Memory B cell (primary cell): ENCODE measurements at regions not wholly inside any gene's neighbourhood (a gene's known extent, or its start where the extent isn't known, plus 50 kb on each side); places are given as distances from the start of the nearest gene placed in this dataset.
"Not testable (repeated sequence)": the region's sequence is repeated elsewhere in the genome, so short reads cannot be mapped to it uniquely, and the experiment has no call there.

Source experiments
- ATAC-seq: fragments of 150-1000 bp; cut with Tn5 transposase; 2 replicates; pipeline ENCODE4 v1.10.0; 2021; ENCODE audit warnings: low read depth, mild to moderate bottlenecking, moderate library complexity
- DNase-seq, 2 donors: peaks; one replicate each; pipeline ENCODE4 v3.0.0; 2022; ENCODE audit warnings: low spot score in 2 of 2
- H3K27ac Mint-ChIP-seq: one replicate; pipeline ENCODE4 v1.8.0; 2022; ENCODE audit warnings: mild to moderate bottlenecking, moderate library complexity, mixed read lengths
- H3K27me3 Mint-ChIP-seq: one replicate; pipeline ENCODE4 v1.8.0; 2022; ENCODE audit warnings: mixed read lengths
- H3K36me3 Mint-ChIP-seq: one replicate; pipeline ENCODE4 v1.8.0; 2022; ENCODE audit warnings: mild to moderate bottlenecking, mixed read lengths
- H3K4me1 Mint-ChIP-seq: one replicate; pipeline ENCODE4 v1.8.0; 2022; ENCODE audit warnings: mixed read lengths
- H3K4me3 Mint-ChIP-seq: one replicate; pipeline ENCODE4 v1.8.0; 2022; ENCODE audit warnings: mild to moderate bottlenecking, moderate library complexity, mixed read lengths
- H3K9me3 Mint-ChIP-seq: one replicate; pipeline ENCODE4 v1.8.0; 2022; ENCODE audit warnings: mixed read lengths

GRCh38 chr9:100785946-100786345 lies 208.1 kb downstream of the CAVIN4 start:
- H3K27me3 Mint-ChIP-seq: no peaks in the 10 kb centered on the region
- H3K36me3 Mint-ChIP-seq: no peaks in the 10 kb centered on the region
- H3K4me1 Mint-ChIP-seq: no peaks in the 10 kb centered on the region
- no peak for ATAC-seq
- H3K27ac Mint-ChIP-seq: no peak overlapping the region
- H3K9me3 Mint-ChIP-seq: peaks cover 3% of the 10 kb centered on the region
- H3K4me3 Mint-ChIP-seq: no peak overlapping the region
- no peak for DNase-seq

GRCh38 chr9:100794738-100795269 lies 216.9 kb downstream of the CAVIN4 start:
- Mint-ChIP-seq H3K4me3 (no peak overlapping the region), H3K27ac (no peak overlapping the region), H3K36me3 (no peaks in the 10 kb centered on the region), H3K4me1 (no peaks in the 10 kb centered on the region), H3K27me3 (no peaks in the 10 kb centered on the region), H3K9me3 (no peaks in the 10 kb centered on the region)
- DNase-seq (no peak), ATAC-seq (no peak)

- Mint-ChIP-seq H3K9me3 (peaks cover 2% of the 10 kb centered on the region), H3K4me3 (no peak overlapping the region), H3K4me1 (no peaks in the 10 kb centered on the region), H3K27ac (no peak overlapping the region), H3K36me3 (no peaks in the 10 kb centered on the region), H3K27me3 (no peaks in the 10 kb centered on the region)
- ATAC-seq (no peak), DNase-seq (no peak)
These were observed 224.6 kb upstream of the PLPPR1 start for GRCh38 chr9:100803956-100804355.

GRCh38 chr9:100811643-100812042 lies 216.9 kb upstream of the PLPPR1 start:
- no peak for DNase-seq
- Mint-ChIP-seq H3K27me3 (no peaks in the 10 kb centered on the region), H3K4me1 (no peaks in the 10 kb centered on the region), H3K36me3 (no peaks in the 10 kb centered on the region), H3K27ac (no peak overlapping the region), H3K9me3 (peaks cover 5% of the 10 kb centered on the region), H3K4me3 (no peak overlapping the region)
- no peak for ATAC-seq

GRCh38 chr9:100813871-100814270 lies 214.7 kb upstream of the PLPPR1 start:
- H3K4me3 Mint-ChIP-seq: no peak overlapping the region
- no peaks in the 10 kb centered on the region for H3K36me3 Mint-ChIP-seq
- H3K9me3 Mint-ChIP-seq: peaks cover 5% of the 10 kb centered on the region
- DNase-seq: no peak
- H3K4me1 Mint-ChIP-seq: no peaks in the 10 kb centered on the region
- ATAC-seq: no peak
- no peak overlapping the region for H3K27ac Mint-ChIP-seq
- no peaks in the 10 kb centered on the region for H3K27me3 Mint-ChIP-seq

- Mint-ChIP-seq H3K9me3 (peaks cover 7% of the 10 kb centered on the region), H3K4me3 (no peak overlapping the region), H3K27me3 (no peaks in the 10 kb centered on the region), H3K4me1 (no peaks in the 10 kb centered on the region), H3K36me3 (no peaks in the 10 kb centered on the region), H3K27ac (no peak overlapping the region)
- no peak for ATAC-seq
- no peak for DNase-seq
These were observed 208.5 kb upstream of the PLPPR1 start for GRCh38 chr9:100819980-100820379.

GRCh38 chr9:100833035-100833434 lies 195.5 kb upstream of the PLPPR1 start:
- H3K4me3 Mint-ChIP-seq: not testable (repeated sequence)

GRCh38 chr9:100838857-100839256 lies 189.7 kb upstream of the PLPPR1 start:
- Mint-ChIP-seq H3K4me1 (no peaks in the 10 kb centered on the region), H3K27me3 (no peaks in the 10 kb centered on the region), H3K4me3 (no peak overlapping the region), H3K27ac (no peak overlapping the region), H3K36me3 (no peaks in the 10 kb centered on the region), H3K9me3 (peaks cover 1% of the 10 kb centered on the region)
- DNase-seq (no peak), ATAC-seq (no peak)

More at GRCh38 chr9:100833035-100833434, 195.5 kb upstream of the PLPPR1 start:
- not testable (repeated sequence) for H3K27ac Mint-ChIP-seq, ATAC-seq, H3K36me3 Mint-ChIP-seq, H3K27me3 Mint-ChIP-seq, DNase-seq, H3K9me3 Mint-ChIP-seq, H3K4me1 Mint-ChIP-seq

GRCh38 chr9:100848726-100849125 lies 179.8 kb upstream of the PLPPR1 start:
- Mint-ChIP-seq H3K27me3 (no peaks in the 10 kb centered on the region), H3K4me1 (no peaks in the 10 kb centered on the region), H3K27ac (no peak overlapping the region), H3K36me3 (no peaks in the 10 kb centered on the region), H3K4me3 (no peak overlapping the region), H3K9me3 (peaks cover 2% of the 10 kb centered on the region)
- no peak for ATAC-seq
- no peak for DNase-seq

- H3K4me1 Mint-ChIP-seq: no peaks in the 10 kb centered on the region
- no peak for ATAC-seq
- no peak overlapping the region for H3K4me3 Mint-ChIP-seq
- DNase-seq: no peak
- no peaks in the 10 kb centered on the region for H3K36me3 Mint-ChIP-seq
- peaks cover 3% of the 10 kb centered on the region for H3K9me3 Mint-ChIP-seq
- no peaks in the 10 kb centered on the region for H3K27me3 Mint-ChIP-seq
- H3K27ac Mint-ChIP-seq: no peak overlapping the region
These were observed 176.4 kb upstream of the PLPPR1 start for GRCh38 chr9:100852088-100852487.

- ATAC-seq: no peak
- no peak overlapping the region for H3K4me3 Mint-ChIP-seq
- no peaks in the 10 kb centered on the region for H3K4me1 Mint-ChIP-seq
- H3K9me3 Mint-ChIP-seq: peaks cover 6% of the 10 kb centered on the region
- H3K36me3 Mint-ChIP-seq: no peaks in the 10 kb centered on the region
- no peaks in the 10 kb centered on the region for H3K27me3 Mint-ChIP-seq
- no peak for DNase-seq
- H3K27ac Mint-ChIP-seq: no peak overlapping the region
These were observed 172.3 kb upstream of the PLPPR1 start for GRCh38 chr9:100856238-100856637.

- no peaks in the 10 kb centered on the region for H3K27me3 Mint-ChIP-seq
- H3K4me1 Mint-ChIP-seq: no peaks in the 10 kb centered on the region
- no peak overlapping the region for H3K27ac Mint-ChIP-seq
- DNase-seq (no peak), ATAC-seq (no peak)
- H3K4me3 Mint-ChIP-seq: no peak overlapping the region
- H3K36me3 Mint-ChIP-seq: no peaks in the 10 kb centered on the region
- H3K9me3 Mint-ChIP-seq: peaks cover 11% of the 10 kb centered on the region
These were observed 163.4 kb upstream of the PLPPR1 start for GRCh38 chr9:100865111-100865510.

GRCh38 chr9:100865648-100866047 lies 162.9 kb upstream of the PLPPR1 start:
- no peaks in the 10 kb centered on the region for H3K4me1 Mint-ChIP-seq
- no peak overlapping the region for H3K4me3 Mint-ChIP-seq
- peaks cover 11% of the 10 kb centered on the region for H3K9me3 Mint-ChIP-seq
- H3K36me3 Mint-ChIP-seq: no peaks in the 10 kb centered on the region
- DNase-seq (no peak), ATAC-seq (no peak)
- H3K27ac Mint-ChIP-seq: no peak overlapping the region
- no peaks in the 10 kb centered on the region for H3K27me3 Mint-ChIP-seq

- H3K4me3 Mint-ChIP-seq: no peak overlapping the region
- ATAC-seq (no peak), DNase-seq (no peak)
- no peak overlapping the region for H3K27ac Mint-ChIP-seq
- H3K36me3 Mint-ChIP-seq: no peaks in the 10 kb centered on the region
- H3K4me1 Mint-ChIP-seq: no peaks in the 10 kb centered on the region
- no peaks in the 10 kb centered on the region for H3K27me3 Mint-ChIP-seq
- peaks cover 6% of the 10 kb centered on the region for H3K9me3 Mint-ChIP-seq
These were observed 159.2 kb upstream of the PLPPR1 start for GRCh38 chr9:100869326-100869725.

GRCh38 chr9:100879884-100880283 lies 148.6 kb upstream of the PLPPR1 start:
- H3K9me3 Mint-ChIP-seq: no peaks in the 10 kb centered on the region

More at GRCh38 chr9:100879884-100880283, 148.6 kb upstream of the PLPPR1 start:
- no peak for DNase-seq
- ATAC-seq: no peak
- no peak overlapping the region for H3K27ac Mint-ChIP-seq
- H3K4me3 Mint-ChIP-seq: no peak overlapping the region
- no peaks in the 10 kb centered on the region for H3K36me3 Mint-ChIP-seq
- no peaks in the 10 kb centered on the region for H3K27me3 Mint-ChIP-seq
- no peaks in the 10 kb centered on the region for H3K4me1 Mint-ChIP-seq
